Osteoblast (primary cell): ENCODE measurements at regions not wholly inside any gene's neighbourhood (a gene's known extent, or its start where the extent isn't known, plus 50 kb on each side); places are given as distances from the start of the nearest gene placed in this dataset.

Experiments
- DNase-seq: peaks from one replicate; pipeline ENCODE4 v3.0.0; 2011; ENCODE audit warnings: low spot score, mixed read lengths; ENCODE audit not compliant: insufficient read length; ENCODE audit errors: missing footprints
- H2AFZ ChIP-seq: 2 replicates; pipeline ENCODE4 v1.6.0; 2011; ENCODE audit warnings: mild to moderate bottlenecking, low read length
- H3K27ac ChIP-seq: 2 replicates; pipeline ENCODE4 v1.5.1; 2011; ENCODE audit warnings: mild to moderate bottlenecking, low read depth, low read length, moderate library complexity
- H3K27me3 ChIP-seq: 2 replicates; pipeline ENCODE4 v1.6.0; 2012; ENCODE audit warnings: mild to moderate bottlenecking, control low read depth, inconsistent platforms, low read length, moderate library complexity; ENCODE audit not compliant: insufficient read depth
- H3K36me3 ChIP-seq: 2 replicates; pipeline ENCODE4 v1.5.1; 2011; ENCODE audit warnings: mild to moderate bottlenecking, low read length, control low read depth, moderate library complexity; ENCODE audit not compliant: insufficient read depth
- H3K4me1 ChIP-seq: 2 replicates; pipeline ENCODE4 v1.5.1; 2011; ENCODE audit warnings: mild to moderate bottlenecking, low read length, control low read depth, moderate library complexity; ENCODE audit not compliant: insufficient read depth
- H3K4me2 ChIP-seq: 2 replicates; pipeline ENCODE4 v1.6.0; 2011; ENCODE audit warnings: mild to moderate bottlenecking, low read length; ENCODE audit not compliant: insufficient read depth
- H3K4me3 ChIP-seq: fragments of 200-600 bp; sonication (generic); 3 replicates; pipeline ENCODE4 v1.5.1; 2012; ENCODE audit warnings: mild to moderate bottlenecking, low read length, inconsistent platforms; ENCODE audit not compliant: insufficient read depth
- H3K79me2 ChIP-seq: 2 replicates; pipeline ENCODE4 v1.6.0; 2012; ENCODE audit warnings: mild to moderate bottlenecking, low read length, control low read depth, inconsistent platforms; ENCODE audit not compliant: insufficient read depth
- H3K9me3 ChIP-seq: 2 replicates; pipeline ENCODE4 v1.5.1; 2011; ENCODE audit warnings: low read depth, low read length, control low read depth
- H4K20me1 ChIP-seq: 2 replicates; pipeline ENCODE4 v1.6.0; 2012; ENCODE audit warnings: mild to moderate bottlenecking, low read length, control low read depth; ENCODE audit not compliant: insufficient read depth
- CTCF ChIP-seq: IDR thresholded peaks from 2 replicates; pipeline ENCODE4 v1.5.1; 2011; ENCODE audit warnings: mild to moderate bottlenecking, low read depth, low read length, moderate library complexity; ENCODE audit errors: extremely low read depth

GRCh38 chr4:66569228-66569627 is 898.9 kb upstream of the EPHA5 start:
- no peak for DNase-seq
- TF ChIP-seq CTCF = no peak
- no peak overlapping the region for H3K4me2 ChIP-seq
- no peaks in the 10 kb centered on the region for H4K20me1 ChIP-seq
- H3K27me3 ChIP-seq = no peaks in the 10 kb centered on the region
- no peak overlapping the region for H3K27ac ChIP-seq
- no peaks in the 10 kb centered on the region for H3K79me2 ChIP-seq
- H3K4me3 ChIP-seq = no peak overlapping the region
- H3K9me3 ChIP-seq = no peaks in the 10 kb centered on the region
- H3K4me1 ChIP-seq = peaks cover 43% of the 10 kb centered on the region
- no peak overlapping the region for H2AFZ ChIP-seq
- no peaks in the 10 kb centered on the region for H3K36me3 ChIP-seq

- Histone ChIP-seq H3K4me2 (no peak overlapping the region), H3K4me1 (peaks cover 38% of the 10 kb centered on the region), H3K36me3 (no peaks in the 10 kb centered on the region), H3K79me2 (no peaks in the 10 kb centered on the region), H4K20me1 (no peaks in the 10 kb centered on the region), H3K27me3 (no peaks in the 10 kb centered on the region), H3K9me3 (no peaks in the 10 kb centered on the region), H3K27ac (no peak overlapping the region), H3K4me3 (no peak overlapping the region), H2AFZ (no peak overlapping the region)
- no peak for DNase-seq
- no peak for TF ChIP-seq CTCF
Observed at GRCh38 chr4:66568431-66568830, 898.1 kb upstream of the EPHA5 start.

GRCh38 chr4:66568001-66568400 is 897.7 kb upstream of the EPHA5 start:
- no peak overlapping the region for H2AFZ ChIP-seq
- H3K9me3 ChIP-seq = no peaks in the 10 kb centered on the region
- H3K27me3 ChIP-seq = no peaks in the 10 kb centered on the region
- no peak overlapping the region for H3K4me3 ChIP-seq
- peak overlapping the region; percentile 99 for H3K27ac ChIP-seq
- no peak for DNase-seq
- no peaks in the 10 kb centered on the region for H3K79me2 ChIP-seq
- no peak for TF ChIP-seq CTCF
- peaks cover 34% of the 10 kb centered on the region for H3K4me1 ChIP-seq
- no peak overlapping the region for H3K4me2 ChIP-seq
- no peaks in the 10 kb centered on the region for H3K36me3 ChIP-seq
- H4K20me1 ChIP-seq = no peaks in the 10 kb centered on the region

GRCh38 chr4:66567551-66567950 is 897.3 kb upstream of the EPHA5 start:
- DNase-seq = no peak
- H3K27ac ChIP-seq = peak overlapping the region; percentile 99

More at GRCh38 chr4:66567551-66567950, 897.3 kb upstream of the EPHA5 start:
- no peak overlapping the region for H2AFZ ChIP-seq
- H3K9me3 ChIP-seq = no peaks in the 10 kb centered on the region
- H3K4me3 ChIP-seq = no peak overlapping the region
- no peaks in the 10 kb centered on the region for H3K36me3 ChIP-seq
- no peaks in the 10 kb centered on the region for H3K79me2 ChIP-seq
- H3K4me1 ChIP-seq = peaks cover 36% of the 10 kb centered on the region
- H3K27me3 ChIP-seq = no peaks in the 10 kb centered on the region
- H3K4me2 ChIP-seq = no peak overlapping the region
- no peak for TF ChIP-seq CTCF
- no peaks in the 10 kb centered on the region for H4K20me1 ChIP-seq
